Renal cortex interstitium (tissue), 11 donors: ENCODE measurements at regions not wholly inside any gene's neighbourhood (a gene's known extent, or its start where the extent isn't known, plus 50 kb on each side); places are given as distances from the start of the nearest gene placed in this dataset.
"Not testable (repeated sequence)": the region's sequence is repeated elsewhere in the genome, so short reads cannot be mapped to it uniquely, and the experiment has no call there.

Experiments used
- DNase-seq, 11 donors: peaks; one replicate each; pipeline ENCODE4 v3.0.0-alpha.2; 2013; ENCODE audit warnings: low read depth in 9 of 11, low spot score in 4 of 11; ENCODE audit errors: extremely low read depth in 1 of 11

GRCh38 chr5:135151660-135152059 is 117.6 kb upstream of the PITX1 start:
- not testable (repeated sequence) for DNase-seq

GRCh38 chr5:135151256-135151655 is 117.2 kb upstream of the PITX1 start:
- DNase-seq = no peak

GRCh38 chr5:135150767-135151166 is 116.7 kb upstream of the PITX1 start:
- DNase-seq = no peak

- no peak for DNase-seq
Measured at GRCh38 chr5:135149956-135150723, 116.1 kb upstream of the PITX1 start.

GRCh38 chr5:135149229-135149955 is 115.4 kb upstream of the PITX1 start:
- DNase-seq = no peak

- no peak for DNase-seq
Measured at GRCh38 chr5:135147294-135148090, 113.5 kb upstream of the PITX1 start.

- no peak for DNase-seq
Measured at GRCh38 chr5:135145985-135146384, 112.0 kb upstream of the PITX1 start.

- not testable (repeated sequence) for DNase-seq
Measured at GRCh38 chr5:135143682-135144081, 109.7 kb upstream of the PITX1 start.

- DNase-seq = no peak
Measured at GRCh38 chr5:135141303-135142268, 107.6 kb upstream of the PITX1 start.

GRCh38 chr5:135140446-135141204 is 106.6 kb upstream of the PITX1 start:
- no peak for DNase-seq

GRCh38 chr5:135139381-135140134 is 105.5 kb upstream of the PITX1 start:
- DNase-seq = peak in 7 of 11 donors; percentile 18 to 54 (median 35)

GRCh38 chr5:135138116-135138850 is 104.3 kb upstream of the PITX1 start:
- no peak for DNase-seq

- DNase-seq = no peak
Measured at GRCh38 chr5:135137146-135137915, 103.3 kb upstream of the PITX1 start.

GRCh38 chr5:135136546-135136945 is 102.5 kb upstream of the PITX1 start:
- DNase-seq = no peak

- no peak for DNase-seq
Measured at GRCh38 chr5:135135530-135136226, 101.7 kb upstream of the PITX1 start.
